AG04450 (cell line): ENCODE measurements at regions not wholly inside any gene's neighbourhood (a gene's known extent, or its start where the extent isn't known, plus 50 kb on each side); places are given as distances from the start of the nearest gene placed in this dataset. TPM values are rescaled to one million over a fixed set of nuclear protein-coding genes. Genes with fewer than 3 reads are reported as not detected.

Experiments used
- CTCF ChIA-PET: fragments of 300-600, 350-600 bp; formaldehyde crosslinking; extraction: SDS; loops from one replicate; lab custom pipeline; 2022; ENCODE audit warnings: antibody characterized with exemption, inconsistent platforms; lab: Charles Lee
- POLR2A ChIA-PET: fragments of 350-600 bp; formaldehyde crosslinking; extraction: SDS; loops from one replicate; lab custom pipeline; 2021; ENCODE audit warnings: antibody characterized with exemption, inconsistent platforms; lab: Yijun Ruan, JAX
- DNase-seq: peaks from one replicate; pipeline ENCODE4 v3.0.0-alpha.2; 2011; ENCODE audit warnings: low read depth, low spot score
- H3K27ac ChIP-seq: one replicate; pipeline ENCODE4 v1.5.1; 2012; ENCODE audit warnings: low read depth, low read length, control low read depth
- H3K27me3 ChIP-seq: one replicate; pipeline ENCODE4 v1.6.0; 2012; ENCODE audit warnings: low read length; ENCODE audit not compliant: control insufficient read depth, insufficient read depth
- H3K4me3 ChIP-seq: 2 replicates; pipeline ENCODE4 v1.5.1; 2011; ENCODE audit warnings: mild to moderate bottlenecking, low read depth, low read length, control low read depth
- H3K9me3 ChIP-seq: 2 replicates; pipeline ENCODE4 v1.5.1; 2012; ENCODE audit warnings: low read length; ENCODE audit not compliant: control insufficient read depth, insufficient read depth
- small RNA-seq: library from RNA; depleted of rRNA; stranded (forward); fragments of <200 nt; gene quantifications from one replicate; pipeline ENCODE3, GENCODE V24; 2012; ENCODE audit warnings: low read depth; ENCODE audit not compliant: insufficient read length
- TF ChIP-seq, protein P1 (sequence below): IDR thresholded peaks from 2 replicates; pipeline ENCODE4 v1.5.1; 2011; ENCODE audit warnings: low read depth, low read length, control low read depth, inconsistent platforms

DNA sequence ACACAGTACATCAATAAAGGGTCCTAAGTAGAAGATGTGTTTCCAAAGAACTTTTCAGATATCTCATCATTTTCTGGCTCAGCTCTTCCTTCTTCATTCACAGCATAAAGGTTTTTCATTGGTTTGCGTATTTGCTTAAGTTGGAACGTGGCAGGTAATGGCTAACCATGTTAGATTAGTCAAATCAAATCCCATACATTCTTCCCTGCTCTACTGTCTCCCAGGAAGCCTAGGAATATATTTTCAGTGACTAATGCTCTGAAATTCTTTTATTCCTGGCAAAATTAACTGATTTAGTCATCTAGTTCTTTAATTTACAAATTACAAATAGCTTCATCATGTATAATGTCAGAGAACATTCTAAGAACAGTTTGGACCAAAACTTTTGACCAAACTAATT, 99.6 kb upstream of the TMEM161B start:
- CTCF ChIA-PET, result no interaction called here
- TF ChIP-seq, protein P1, sequence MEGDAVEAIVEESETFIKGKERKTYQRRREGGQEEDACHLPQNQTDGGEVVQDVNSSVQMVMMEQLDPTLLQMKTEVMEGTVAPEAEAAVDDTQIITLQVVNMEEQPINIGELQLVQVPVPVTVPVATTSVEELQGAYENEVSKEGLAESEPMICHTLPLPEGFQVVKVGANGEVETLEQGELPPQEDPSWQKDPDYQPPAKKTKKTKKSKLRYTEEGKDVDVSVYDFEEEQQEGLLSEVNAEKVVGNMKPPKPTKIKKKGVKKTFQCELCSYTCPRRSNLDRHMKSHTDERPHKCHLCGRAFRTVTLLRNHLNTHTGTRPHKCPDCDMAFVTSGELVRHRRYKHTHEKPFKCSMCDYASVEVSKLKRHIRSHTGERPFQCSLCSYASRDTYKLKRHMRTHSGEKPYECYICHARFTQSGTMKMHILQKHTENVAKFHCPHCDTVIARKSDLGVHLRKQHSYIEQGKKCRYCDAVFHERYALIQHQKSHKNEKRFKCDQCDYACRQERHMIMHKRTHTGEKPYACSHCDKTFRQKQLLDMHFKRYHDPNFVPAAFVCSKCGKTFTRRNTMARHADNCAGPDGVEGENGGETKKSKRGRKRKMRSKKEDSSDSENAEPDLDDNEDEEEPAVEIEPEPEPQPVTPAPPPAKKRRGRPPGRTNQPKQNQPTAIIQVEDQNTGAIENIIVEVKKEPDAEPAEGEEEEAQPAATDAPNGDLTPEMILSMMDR, result no peak
- DNase-seq, result no peak
- POLR2A ChIA-PET, result no interaction called here
- Histone ChIP-seq H3K27me3 (no peaks in the 10 kb centered on the region), H3K27ac (no peak overlapping the region), H3K9me3 (no peaks in the 10 kb centered on the region), H3K4me3 (no peak overlapping the region)

DNA sequence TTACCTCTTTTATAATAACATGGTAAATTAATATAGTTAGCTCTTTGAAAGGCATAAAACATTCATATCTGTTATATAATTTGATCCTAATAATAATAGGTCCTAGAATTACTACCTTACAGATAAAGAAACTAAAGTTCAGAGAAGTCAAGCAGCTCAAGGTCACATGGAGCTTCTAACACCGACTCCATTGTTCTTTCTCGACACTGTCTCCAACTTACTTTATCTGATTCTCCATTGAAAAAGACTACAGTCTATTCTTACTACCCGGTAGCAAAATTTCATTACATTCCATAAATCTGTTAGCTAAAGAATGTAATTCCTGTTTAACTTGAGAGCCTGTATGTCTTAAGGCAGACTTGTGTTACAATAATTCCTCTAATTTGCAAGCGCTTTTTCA, 96.3 kb upstream of the TMEM161B start:
- no peak overlapping the region for H3K27ac ChIP-seq
- TF ChIP-seq, protein P1, result no peak
- POLR2A ChIA-PET, result no interaction called here
- no peaks in the 10 kb centered on the region for H3K9me3 ChIP-seq
- CTCF ChIA-PET, result interaction anchor here (0.6 kb wide), 1 partner anchor 15 kb away, joined by 5 read pairs; no protein-coding TSS in a partner anchor
- DNase-seq, result no peak
- no peak overlapping the region for H3K4me3 ChIP-seq
- no peaks in the 10 kb centered on the region for H3K27me3 ChIP-seq

DNA sequence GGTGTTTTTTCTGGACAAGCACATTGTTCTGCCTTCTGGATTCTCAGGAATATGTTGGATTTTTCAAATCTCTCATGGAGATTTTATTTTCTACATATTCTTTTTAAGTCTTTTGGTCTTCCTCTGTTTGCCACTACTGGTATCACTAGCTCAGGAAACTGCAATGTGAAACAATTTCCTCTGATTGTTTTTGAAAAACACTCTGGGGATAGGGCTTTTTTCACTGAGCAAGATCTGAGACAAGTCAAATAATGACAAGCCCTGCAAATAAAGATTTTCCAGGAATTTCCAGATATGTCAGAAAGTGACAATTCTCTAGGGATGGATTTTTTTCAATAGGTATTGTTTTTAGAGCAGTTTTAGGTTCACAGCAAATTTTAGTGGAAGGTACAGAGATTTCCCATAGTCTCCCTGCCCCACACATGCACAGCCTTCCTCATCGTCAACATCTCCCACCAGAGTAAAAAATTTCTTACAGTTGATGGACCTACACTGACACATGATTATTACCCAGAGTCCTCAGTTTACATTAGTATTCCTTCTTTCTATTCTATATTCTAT, 86.9 kb upstream of the TMEM161B start:
- TF ChIP-seq, protein P1, result no peak
- no peak for DNase-seq

DNA sequence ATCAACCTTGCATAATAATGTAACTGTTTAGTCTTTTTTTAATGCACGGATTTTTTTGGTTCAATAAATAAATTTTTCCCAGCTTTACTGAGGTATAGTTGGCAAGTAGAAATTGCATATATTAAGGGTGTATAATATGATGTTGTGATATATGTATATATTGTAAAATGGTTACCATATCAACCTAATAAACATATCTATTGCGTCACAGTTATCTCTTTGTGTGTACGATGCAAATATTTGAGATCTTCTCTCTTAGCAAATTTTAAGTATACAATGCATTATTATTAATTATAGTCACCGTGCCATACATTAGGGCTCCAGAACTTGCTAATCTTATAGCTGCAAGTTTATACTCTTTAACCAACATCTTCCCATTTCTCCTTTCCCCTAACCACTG, 57.2 kb upstream of the TMEM161B start:
- POLR2A ChIA-PET, result interaction anchor here (0.6 kb wide), 1 partner anchor 82 kb away, joined by 4 read pairs; no protein-coding TSS in a partner anchor
- no peaks in the 10 kb centered on the region for H3K9me3 ChIP-seq
- DNase-seq, result no peak
- TF ChIP-seq, protein P1, result no peak
- H3K27me3 ChIP-seq, result no peaks in the 10 kb centered on the region
- no peak overlapping the region for H3K4me3 ChIP-seq
- no peak overlapping the region for H3K27ac ChIP-seq
- CTCF ChIA-PET, result no interaction called here

More for the DNA sequence above, 86.9 kb upstream of the TMEM161B start:
- ChIA-PET CTCF (interaction anchor here (0.7 kb wide), 1 partner anchor 1370 kb away, joined by 3 read pairs; no protein-coding TSS in a partner anchor), POLR2A (no interaction called here)
- Histone ChIP-seq H3K4me3 (no peak overlapping the region), H3K9me3 (no peaks in the 10 kb centered on the region), H3K27me3 (no peaks in the 10 kb centered on the region), H3K27ac (no peak overlapping the region)

DNA sequence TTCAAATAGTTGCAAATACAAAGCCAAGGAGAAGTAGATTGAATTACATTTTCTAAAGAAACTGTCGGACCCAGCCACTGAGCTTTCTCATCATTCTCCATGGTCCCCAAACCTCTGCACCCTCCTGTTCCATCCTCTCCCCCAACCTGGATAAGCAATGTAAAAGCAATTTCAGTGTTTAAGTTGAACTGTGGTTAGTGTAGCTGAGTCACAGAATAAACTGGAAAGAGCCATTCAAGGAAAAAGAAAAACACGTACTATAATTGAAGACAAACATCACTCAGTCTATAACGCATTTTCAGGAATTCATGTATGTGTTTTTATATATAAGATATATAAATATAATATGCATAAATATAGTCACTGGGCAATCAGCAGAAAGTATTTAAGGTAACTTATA, 54.1 kb upstream of the TMEM161B start:
- H3K27ac ChIP-seq, result no peak overlapping the region
- POLR2A ChIA-PET, result no interaction called here
- DNase-seq, result no peak
- CTCF ChIA-PET, result no interaction called here
- TF ChIP-seq, protein P1, result no peak
- no peak overlapping the region for H3K4me3 ChIP-seq
- no peaks in the 10 kb centered on the region for H3K9me3 ChIP-seq
- no peaks in the 10 kb centered on the region for H3K27me3 ChIP-seq

Small RNAs in the stretch of these regions (small RNA-seq; reads per million reads assigned to genes)
- gene RF00156, result not detected
